Loucy (cell line): ENCODE measurements at regions not wholly inside any gene's neighbourhood (a gene's known extent, or its start where the extent isn't known, plus 50 kb on each side); places are given as distances from the start of the nearest gene placed in this dataset.

Experiments used
- H2AFZ ChIP-seq: fragments of 200-600 bp; sonication (generic); 2 replicates; pipeline ENCODE4 v1.6.0; 2016; ENCODE audit warnings: antibody characterized with exemption, mild to moderate bottlenecking, low read length, moderate library complexity
- H3F3A ChIP-seq: fragments of 200-600 bp; 2 replicates; pipeline ENCODE4 v1.6.0; 2016; ENCODE audit warnings: antibody characterized with exemption, low read depth, mild to moderate bottlenecking
- H3K27me3 ChIP-seq: fragments of 200-600 bp; sonication (generic); 2 replicates; pipeline ENCODE4 v1.6.1; 2014; ENCODE audit warnings: low read length, mild to moderate bottlenecking; ENCODE audit not compliant: insufficient read depth, poor library complexity, severe bottlenecking
- H3K36me3 ChIP-seq: fragments of 200-600 bp; sonication (generic); 2 replicates; pipeline ENCODE4 v1.6.1; 2016; ENCODE audit warnings: low read length; ENCODE audit not compliant: insufficient read depth
- H3K4me1 ChIP-seq: fragments of 200-600 bp; sonication (generic); 2 replicates; pipeline ENCODE4 v1.5.1; 2014; ENCODE audit warnings: low read length, mild to moderate bottlenecking; ENCODE audit not compliant: insufficient read depth, poor library complexity, severe bottlenecking
- H3K4me2 ChIP-seq: fragments of 200-600 bp; sonication (generic); 2 replicates; pipeline ENCODE4 v1.6.0; 2014; ENCODE audit warnings: antibody characterized with exemption, low read length, low read depth, mild to moderate bottlenecking; ENCODE audit not compliant: poor library complexity, severe bottlenecking
- H3K4me3 ChIP-seq: fragments of 200-600 bp; sonication (generic); 2 replicates; pipeline ENCODE4 v1.5.1; 2014; ENCODE audit warnings: low read length, mild to moderate bottlenecking, mixed read lengths; ENCODE audit not compliant: poor library complexity, severe bottlenecking
- H3K79me2 ChIP-seq: fragments of 200-600 bp; sonication (generic); 2 replicates; pipeline ENCODE4 v1.6.1; 2014; ENCODE audit warnings: low read length; ENCODE audit not compliant: insufficient read depth
- H3K9ac ChIP-seq: fragments of 200-600 bp; sonication (generic); 2 replicates; pipeline ENCODE4 v1.6.0; 2014; ENCODE audit warnings: mild to moderate bottlenecking, low read depth, low read length, moderate library complexity; ENCODE audit not compliant: poor library complexity, severe bottlenecking
- H3K9me2 ChIP-seq: fragments of 200-600 bp; sonication (generic); replicated peaks from 2 replicates; pipeline ENCODE4 v1.6.1; 2016; ENCODE audit warnings: low read depth, low read length, mixed read lengths
- H3K9me3 ChIP-seq: fragments of 200-600 bp; sonication (generic); 2 replicates; pipeline ENCODE4 v1.6.1; 2014; ENCODE audit warnings: mild to moderate bottlenecking, antibody characterized with exemption, low read length, low read depth; ENCODE audit not compliant: insufficient read depth
- H4K20me1 ChIP-seq: fragments of 200-600 bp; sonication (generic); 2 replicates; pipeline ENCODE4 v1.6.0; 2014; ENCODE audit warnings: antibody characterized with exemption, low read length, mild to moderate bottlenecking; ENCODE audit not compliant: insufficient read depth, poor library complexity, severe bottlenecking
- EZH2phosphoT487 ChIP-seq: fragments of 200-600 bp; IDR thresholded peaks from 2 replicates; pipeline ENCODE4 v1.6.1; 2018; ENCODE audit warnings: antibody characterized with exemption, mild to moderate bottlenecking, moderate library complexity, borderline replicate concordance
- TF ChIP-seq, protein P1 (sequence below): fragments of 200-600 bp; sonication (generic); conservative IDR thresholded peaks from 2 replicates; pipeline ENCODE4 v1.5.1; 2014; ENCODE audit warnings: mild to moderate bottlenecking, antibody characterized with exemption, low read length

GRCh38 chr3:95449841-95450240 is 1364.6 kb upstream of the EPHA6 start:
- no peaks in the 10 kb centered on the region for H3K27me3 ChIP-seq
- H3K79me2 ChIP-seq: no peaks in the 10 kb centered on the region

GRCh38 chr3:95453242-95453641 is 1361.2 kb upstream of the EPHA6 start:
- no peaks in the 10 kb centered on the region for H3K27me3 ChIP-seq
- no peaks in the 10 kb centered on the region for H4K20me1 ChIP-seq
- H3K9me2 ChIP-seq: no peaks in the 10 kb centered on the region
- no peaks in the 10 kb centered on the region for H3K36me3 ChIP-seq
- H3K4me1 ChIP-seq: no peaks in the 10 kb centered on the region
- no peak overlapping the region for H3K4me3 ChIP-seq
- H2AFZ ChIP-seq: no peak overlapping the region
- H3K79me2 ChIP-seq: no peaks in the 10 kb centered on the region
- no peak overlapping the region for H3K9ac ChIP-seq
- H3K9me3 ChIP-seq: no peaks in the 10 kb centered on the region
- no peak for TF ChIP-seq EZH2phosphoT487
- TF ChIP-seq, protein P1, sequence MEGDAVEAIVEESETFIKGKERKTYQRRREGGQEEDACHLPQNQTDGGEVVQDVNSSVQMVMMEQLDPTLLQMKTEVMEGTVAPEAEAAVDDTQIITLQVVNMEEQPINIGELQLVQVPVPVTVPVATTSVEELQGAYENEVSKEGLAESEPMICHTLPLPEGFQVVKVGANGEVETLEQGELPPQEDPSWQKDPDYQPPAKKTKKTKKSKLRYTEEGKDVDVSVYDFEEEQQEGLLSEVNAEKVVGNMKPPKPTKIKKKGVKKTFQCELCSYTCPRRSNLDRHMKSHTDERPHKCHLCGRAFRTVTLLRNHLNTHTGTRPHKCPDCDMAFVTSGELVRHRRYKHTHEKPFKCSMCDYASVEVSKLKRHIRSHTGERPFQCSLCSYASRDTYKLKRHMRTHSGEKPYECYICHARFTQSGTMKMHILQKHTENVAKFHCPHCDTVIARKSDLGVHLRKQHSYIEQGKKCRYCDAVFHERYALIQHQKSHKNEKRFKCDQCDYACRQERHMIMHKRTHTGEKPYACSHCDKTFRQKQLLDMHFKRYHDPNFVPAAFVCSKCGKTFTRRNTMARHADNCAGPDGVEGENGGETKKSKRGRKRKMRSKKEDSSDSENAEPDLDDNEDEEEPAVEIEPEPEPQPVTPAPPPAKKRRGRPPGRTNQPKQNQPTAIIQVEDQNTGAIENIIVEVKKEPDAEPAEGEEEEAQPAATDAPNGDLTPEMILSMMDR: no peak
- H3K4me2 ChIP-seq: no peak overlapping the region
- no peaks in the 10 kb centered on the region for H3F3A ChIP-seq

More at GRCh38 chr3:95449841-95450240, 1364.6 kb upstream of the EPHA6 start:
- Histone ChIP-seq H3F3A (no peaks in the 10 kb centered on the region), H3K9me3 (no peaks in the 10 kb centered on the region), H3K9ac (no peak overlapping the region), H3K4me3 (no peak overlapping the region), H2AFZ (no peak overlapping the region), H4K20me1 (no peaks in the 10 kb centered on the region), H3K4me2 (no peak overlapping the region), H3K4me1 (no peaks in the 10 kb centered on the region), H3K36me3 (no peaks in the 10 kb centered on the region), H3K9me2 (no peaks in the 10 kb centered on the region)
- no peak for TF ChIP-seq EZH2phosphoT487
- TF ChIP-seq, protein P1: no peak

DNA sequence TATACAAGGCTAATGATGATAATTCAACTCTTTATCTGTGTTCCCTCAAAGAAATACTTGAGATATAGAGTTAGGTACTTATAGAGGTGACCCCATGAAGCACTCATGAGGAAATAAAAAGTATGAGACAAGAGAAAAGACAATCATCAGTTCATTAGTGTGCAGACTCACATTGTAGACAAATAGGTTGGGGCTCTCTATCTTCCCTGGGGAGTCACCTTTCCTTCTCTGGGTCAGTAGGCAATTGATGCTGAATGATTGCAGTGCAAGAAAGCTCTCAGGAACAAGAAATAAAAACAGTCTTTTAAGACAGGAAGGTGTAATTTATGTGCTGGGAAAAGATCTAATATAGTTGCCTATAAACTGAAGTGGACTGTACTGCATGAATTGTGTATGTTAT is 1357.6 kb upstream of the EPHA6 start:
- Histone ChIP-seq H4K20me1 (no peaks in the 10 kb centered on the region), H3K79me2 (no peaks in the 10 kb centered on the region), H3F3A (no peaks in the 10 kb centered on the region), H3K9ac (no peak overlapping the region), H3K27me3 (no peaks in the 10 kb centered on the region), H3K4me1 (no peaks in the 10 kb centered on the region), H3K9me3 (no peaks in the 10 kb centered on the region), H3K9me2 (no peaks in the 10 kb centered on the region), H3K4me2 (no peak overlapping the region), H3K4me3 (no peak overlapping the region), H3K36me3 (no peaks in the 10 kb centered on the region), H2AFZ (no peak overlapping the region)
- TF ChIP-seq, protein P1: no peak
- TF ChIP-seq EZH2phosphoT487: no peak
